ENCODE measurements at regions not wholly inside any gene's neighbourhood (a gene's known extent, or its start where the extent isn't known, plus 50 kb on each side); places are given as distances from the start of the nearest gene placed in this dataset.

DNA sequence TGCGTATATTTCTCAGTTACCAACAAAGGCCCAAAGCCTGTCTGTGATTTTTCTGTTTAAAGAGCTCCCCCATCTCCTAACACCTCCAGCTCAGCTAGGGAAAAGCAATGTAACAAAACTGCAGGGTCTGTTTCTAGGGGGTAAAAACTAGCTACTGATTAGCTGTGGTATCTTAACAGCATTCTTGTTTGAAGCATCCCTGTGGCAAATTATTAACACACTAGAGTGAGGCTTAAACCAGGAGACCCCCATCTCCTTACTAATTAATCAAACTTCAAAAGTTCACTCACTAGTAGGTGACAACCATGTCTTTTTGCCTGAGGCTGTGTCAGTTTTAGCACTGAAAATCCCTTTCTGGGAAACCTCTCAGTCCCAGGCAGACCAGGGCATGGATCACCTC, 186.2 kb upstream of the PARD3B start:
- TF ChIP-seq, protein P1, sequence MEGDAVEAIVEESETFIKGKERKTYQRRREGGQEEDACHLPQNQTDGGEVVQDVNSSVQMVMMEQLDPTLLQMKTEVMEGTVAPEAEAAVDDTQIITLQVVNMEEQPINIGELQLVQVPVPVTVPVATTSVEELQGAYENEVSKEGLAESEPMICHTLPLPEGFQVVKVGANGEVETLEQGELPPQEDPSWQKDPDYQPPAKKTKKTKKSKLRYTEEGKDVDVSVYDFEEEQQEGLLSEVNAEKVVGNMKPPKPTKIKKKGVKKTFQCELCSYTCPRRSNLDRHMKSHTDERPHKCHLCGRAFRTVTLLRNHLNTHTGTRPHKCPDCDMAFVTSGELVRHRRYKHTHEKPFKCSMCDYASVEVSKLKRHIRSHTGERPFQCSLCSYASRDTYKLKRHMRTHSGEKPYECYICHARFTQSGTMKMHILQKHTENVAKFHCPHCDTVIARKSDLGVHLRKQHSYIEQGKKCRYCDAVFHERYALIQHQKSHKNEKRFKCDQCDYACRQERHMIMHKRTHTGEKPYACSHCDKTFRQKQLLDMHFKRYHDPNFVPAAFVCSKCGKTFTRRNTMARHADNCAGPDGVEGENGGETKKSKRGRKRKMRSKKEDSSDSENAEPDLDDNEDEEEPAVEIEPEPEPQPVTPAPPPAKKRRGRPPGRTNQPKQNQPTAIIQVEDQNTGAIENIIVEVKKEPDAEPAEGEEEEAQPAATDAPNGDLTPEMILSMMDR (IDR thresholded peaks at IDR 0.05; ENCODE audit: low read depth, low read length, poor library complexity, severe bottlenecking): no peak
- no peak for TF ChIP-seq EZH2phosphoT487 (IDR thresholded peaks at IDR 0.05; ENCODE audit: borderline replicate concordance, low read length)

All from DOHH2 (cell line).